Stimulated activated naive B cell treated with anti-CD40 and anti-IgM and Interleukin-4, amounts not matched to agents 10 μg/mL and 1 μg/mL and 100 μg/mL, for 72 hours (primary cell): ENCODE measurements at regions not wholly inside any gene's neighbourhood (a gene's known extent, or its start where the extent isn't known, plus 50 kb on each side); places are given as distances from the start of the nearest gene placed in this dataset.
A peak's percentile ranks its signal among the peaks of the same experiment; 100 is the strongest.
"Not testable (repeated sequence)": the region's sequence is repeated elsewhere in the genome, so short reads cannot be mapped to it uniquely, and the experiment has no call there.

Source experiments
- ATAC-seq, 2 donors: fragments of 150-1000 bp; cut with Tn5 transposase; replicated peaks; 2 replicates each; pipeline ENCODE4 v1.10.0; 2021; ENCODE audit warnings: moderate library complexity in 1 of 2
- DNase-seq: peaks from one replicate; pipeline ENCODE4 v3.0.0; 2021
- H3K27ac Mint-ChIP-seq: one replicate; pipeline ENCODE4 v1.8.0; 2022; ENCODE audit warnings: mild to moderate bottlenecking, mixed read lengths
- H3K27me3 Mint-ChIP-seq, 2 donors: one replicate each; pipeline ENCODE4 v1.8.0; 2022; ENCODE audit warnings: mixed read lengths in 2 of 2
- H3K36me3 Mint-ChIP-seq, 2 donors: one replicate each; pipeline ENCODE4 v1.8.0; 2022; ENCODE audit warnings: mixed read lengths in 2 of 2, mild to moderate bottlenecking in 1 of 2
- H3K4me1 Mint-ChIP-seq, 2 donors: one replicate each; pipeline ENCODE4 v1.8.0; 2022; ENCODE audit warnings: mixed read lengths in 2 of 2, mild to moderate bottlenecking in 1 of 2
- H3K4me3 Mint-ChIP-seq, 2 donors: one replicate each; pipeline ENCODE4 v1.8.0; 2022; ENCODE audit warnings: mild to moderate bottlenecking in 2 of 2, mixed read lengths in 2 of 2, moderate library complexity in 1 of 2
- H3K9me3 Mint-ChIP-seq, 2 donors: one replicate each; pipeline ENCODE4 v1.8.0; 2022; ENCODE audit warnings: mixed read lengths in 2 of 2, mild to moderate bottlenecking in 1 of 2

DNA sequence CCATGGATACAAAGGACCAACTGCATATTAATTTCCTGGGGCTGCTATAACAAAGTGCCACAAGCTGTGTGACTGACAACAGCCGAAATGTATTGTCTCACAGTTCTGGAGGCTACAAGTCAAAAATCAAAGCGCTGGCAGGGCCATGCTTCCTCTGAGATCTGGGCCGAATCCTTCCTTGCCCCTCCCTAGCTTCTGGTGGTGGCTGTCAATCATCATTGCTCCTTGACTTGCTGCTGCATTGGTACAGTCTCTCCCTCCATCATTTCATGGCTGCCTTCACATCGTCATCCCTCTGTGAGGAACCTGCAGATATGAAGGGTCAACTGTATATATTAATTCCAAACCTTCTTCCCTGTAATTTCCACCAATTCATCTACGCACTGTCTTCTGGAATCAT is 118.3 kb downstream of the EXOC5 start:
- ATAC-seq (no peak), DNase-seq (no peak)
- no peaks in the 10 kb centered on the region for H3K9me3 Mint-ChIP-seq
- H3K4me1 Mint-ChIP-seq: no peaks in the 10 kb centered on the region
- no peaks in the 10 kb centered on the region for H3K36me3 Mint-ChIP-seq
- no peak overlapping the region for H3K4me3 Mint-ChIP-seq
- H3K27me3 Mint-ChIP-seq: peaks cover 0 to 2% of the 10 kb centered on the region in 2 donors
- no peak overlapping the region for H3K27ac Mint-ChIP-seq

DNA sequence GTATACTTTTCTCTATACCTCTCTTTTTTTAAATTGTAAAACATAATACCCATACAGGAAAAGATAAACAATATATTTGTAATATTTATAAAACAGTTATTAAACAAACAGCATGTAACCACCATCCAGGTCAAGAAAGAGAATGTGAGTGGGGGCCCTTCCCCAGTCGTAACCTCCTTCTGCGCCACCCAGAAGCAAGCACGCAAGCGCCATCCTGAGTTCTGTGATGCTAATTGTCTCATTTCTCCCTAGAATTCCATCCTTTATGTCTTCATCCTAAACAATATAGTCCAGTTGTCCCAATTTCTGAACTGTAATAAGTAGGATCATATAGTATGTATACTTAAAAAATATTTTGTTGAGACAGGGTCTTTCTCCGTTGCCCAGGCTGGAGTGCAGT is 129.5 kb downstream of the EXOC5 start:
- H3K9me3 Mint-ChIP-seq: peaks cover 5 to 6% of the 10 kb centered on the region in 2 donors
- DNase-seq (no peak), ATAC-seq (no peak)
- no peaks in the 10 kb centered on the region for H3K4me1 Mint-ChIP-seq
- no peak overlapping the region for H3K27ac Mint-ChIP-seq
- H3K36me3 Mint-ChIP-seq: no peaks in the 10 kb centered on the region
- no peak overlapping the region for H3K4me3 Mint-ChIP-seq
- peaks cover 0 to 14% of the 10 kb centered on the region in 2 donors for H3K27me3 Mint-ChIP-seq

DNA sequence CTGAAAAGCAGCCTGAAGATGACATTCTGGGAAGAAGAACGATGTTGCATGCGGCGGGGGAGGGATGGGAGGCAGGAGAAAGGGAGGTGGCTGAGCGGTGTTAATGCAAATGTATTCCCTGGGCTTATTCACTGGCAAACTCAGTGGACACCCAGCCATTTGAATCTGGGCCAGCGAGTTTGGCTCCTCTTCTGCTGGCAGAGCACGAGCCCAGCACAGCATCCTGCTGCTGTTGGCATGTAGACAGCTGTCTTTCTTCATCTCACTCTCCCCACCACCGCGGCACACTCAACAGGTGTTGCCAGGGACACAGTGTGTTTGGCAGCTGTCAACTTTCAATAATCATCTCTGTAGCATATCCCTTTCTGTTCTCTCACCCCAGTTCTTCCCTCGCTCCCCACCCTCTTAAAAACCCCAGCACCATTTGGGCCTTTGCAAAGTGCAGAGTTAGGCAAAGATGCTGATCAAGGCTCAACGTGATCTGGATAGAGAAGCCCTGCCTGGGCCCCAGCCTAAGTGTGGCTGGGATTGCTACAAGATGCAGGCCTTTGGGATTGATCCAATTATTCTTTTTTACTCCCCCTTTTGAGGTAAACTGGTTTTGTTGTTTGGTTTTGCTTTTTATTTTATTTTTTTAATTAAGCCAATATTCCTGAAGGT is 131.9 kb downstream of the EXOC5 start:
- H3K27me3 Mint-ChIP-seq: peaks cover 0 to 6% of the 10 kb centered on the region in 2 donors
- H3K4me3 Mint-ChIP-seq: no peak overlapping the region
- peaks cover 5 to 8% of the 10 kb centered on the region in 2 donors for H3K9me3 Mint-ChIP-seq
- no peak for DNase-seq
- H3K36me3 Mint-ChIP-seq: no peaks in the 10 kb centered on the region
- ATAC-seq: no peak
- no peak overlapping the region for H3K27ac Mint-ChIP-seq
- no peaks in the 10 kb centered on the region for H3K4me1 Mint-ChIP-seq

DNA sequence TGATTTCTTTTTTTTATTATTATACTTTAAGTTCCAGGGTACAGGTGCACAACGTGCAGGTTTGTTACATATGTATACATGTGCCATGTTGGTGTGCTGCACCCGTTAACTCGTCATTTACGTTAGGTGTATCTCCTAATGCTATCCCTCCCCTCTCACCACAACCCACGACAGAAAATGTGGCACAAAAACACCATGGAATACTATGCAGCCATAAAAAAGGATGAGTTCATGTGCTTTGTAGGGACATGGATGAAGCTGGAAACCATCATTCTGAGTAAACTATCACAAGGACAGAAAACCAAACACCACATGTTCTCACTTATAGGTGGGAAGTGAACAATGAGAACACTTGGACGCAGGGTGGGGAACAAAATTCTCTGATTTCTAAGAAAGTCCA is 140.9 kb downstream of the EXOC5 start:
- ATAC-seq, H3K9me3 Mint-ChIP-seq, H3K27ac Mint-ChIP-seq, H3K4me3 Mint-ChIP-seq, H3K27me3 Mint-ChIP-seq, H3K36me3 Mint-ChIP-seq, H3K4me1 Mint-ChIP-seq, DNase-seq: not testable (repeated sequence)

DNA sequence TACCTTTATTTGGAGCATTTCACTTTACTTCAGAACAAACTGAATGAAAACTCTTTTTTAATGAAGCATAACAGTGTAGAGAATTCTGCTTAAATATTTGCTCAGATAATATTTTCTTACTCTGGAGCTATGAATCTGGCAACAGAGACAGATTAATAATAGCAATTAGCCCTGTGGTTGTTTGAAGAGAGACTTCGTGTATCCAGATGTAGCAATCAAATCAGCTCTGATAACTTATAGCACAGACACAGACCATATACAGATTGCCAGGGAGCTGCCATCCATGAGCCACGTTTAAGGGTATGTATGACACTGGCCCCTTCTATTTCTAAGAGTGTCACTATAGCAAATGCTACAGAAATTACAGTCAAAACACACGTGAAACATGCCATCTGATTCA is 146.6 kb downstream of the EXOC5 start:
- Mint-ChIP-seq H3K27ac (no peak overlapping the region), H3K4me3 (no peak overlapping the region), H3K36me3 (no peaks in the 10 kb centered on the region), H3K9me3 (no peaks in the 10 kb centered on the region), H3K27me3 (peaks cover 3 to 4% of the 10 kb centered on the region in 2 donors), H3K4me1 (no peaks in the 10 kb centered on the region)
- DNase-seq (no peak), ATAC-seq (no peak)

DNA sequence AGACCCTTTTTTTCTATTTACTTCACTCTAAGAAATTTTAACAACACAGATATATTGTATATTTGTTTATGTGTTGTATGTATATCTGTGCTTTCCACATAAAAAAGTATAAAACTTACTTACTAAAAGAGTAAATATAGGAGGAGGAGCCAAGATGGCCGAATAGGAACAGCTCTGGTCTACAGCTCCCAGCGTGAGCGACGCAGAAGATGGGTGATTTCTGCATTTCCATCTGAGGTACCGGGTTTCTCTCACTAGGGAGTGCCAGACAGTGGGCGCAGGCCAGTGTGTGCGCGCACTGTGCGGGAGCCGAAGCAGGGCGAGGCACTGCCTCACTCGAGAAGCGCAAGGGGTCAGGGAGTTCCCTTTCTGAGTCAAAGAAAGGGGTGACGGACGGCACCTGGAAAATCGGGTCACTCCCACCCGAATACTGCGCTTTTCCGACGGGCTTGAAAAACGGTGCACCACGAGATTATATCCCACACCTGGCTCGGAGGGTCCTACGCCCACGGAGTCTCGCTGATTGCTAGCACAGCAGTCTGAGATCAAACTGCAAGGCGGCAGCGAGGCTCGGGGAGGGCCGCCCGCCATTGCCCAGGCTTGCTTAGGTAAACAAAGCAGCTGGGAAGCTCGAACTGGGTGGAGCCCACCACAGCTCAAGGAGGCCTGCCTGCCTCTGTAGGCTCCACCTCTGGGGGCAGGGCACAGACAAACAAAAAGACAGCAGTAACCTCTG is 156.5 kb downstream of the EXOC5 start:
- H3K4me3 Mint-ChIP-seq, H3K27me3 Mint-ChIP-seq, H3K27ac Mint-ChIP-seq, H3K4me1 Mint-ChIP-seq, DNase-seq, ATAC-seq, H3K36me3 Mint-ChIP-seq: not testable (repeated sequence)
- H3K9me3 Mint-ChIP-seq: peaks cover 3 to 14% of the 10 kb centered on the region in 2 donors

DNA sequence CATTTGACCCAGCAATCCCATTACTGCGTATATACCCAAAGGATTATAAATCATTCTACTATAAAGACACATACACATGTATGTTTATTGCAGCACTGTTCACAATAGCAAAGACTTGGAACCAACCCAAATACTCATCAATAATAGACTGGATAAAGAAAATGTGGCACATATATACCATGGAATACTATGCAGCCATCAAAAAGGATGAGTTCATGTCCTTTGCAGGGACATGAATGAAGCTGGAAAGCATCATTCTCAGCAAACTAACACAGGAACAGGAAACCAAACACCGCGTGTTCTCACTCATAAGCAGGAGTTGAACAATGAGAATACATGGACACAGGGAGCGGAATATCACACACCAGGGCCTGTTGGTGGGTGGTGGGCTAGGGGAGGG is 158.3 kb downstream of the EXOC5 start:
- Mint-ChIP-seq H3K9me3 (peaks cover 3 to 15% of the 10 kb centered on the region in 2 donors), H3K27ac (peak overlapping the region; percentile 34)
- not testable (repeated sequence) for H3K27me3 Mint-ChIP-seq, H3K36me3 Mint-ChIP-seq, ATAC-seq, H3K4me1 Mint-ChIP-seq, DNase-seq, H3K4me3 Mint-ChIP-seq

DNA sequence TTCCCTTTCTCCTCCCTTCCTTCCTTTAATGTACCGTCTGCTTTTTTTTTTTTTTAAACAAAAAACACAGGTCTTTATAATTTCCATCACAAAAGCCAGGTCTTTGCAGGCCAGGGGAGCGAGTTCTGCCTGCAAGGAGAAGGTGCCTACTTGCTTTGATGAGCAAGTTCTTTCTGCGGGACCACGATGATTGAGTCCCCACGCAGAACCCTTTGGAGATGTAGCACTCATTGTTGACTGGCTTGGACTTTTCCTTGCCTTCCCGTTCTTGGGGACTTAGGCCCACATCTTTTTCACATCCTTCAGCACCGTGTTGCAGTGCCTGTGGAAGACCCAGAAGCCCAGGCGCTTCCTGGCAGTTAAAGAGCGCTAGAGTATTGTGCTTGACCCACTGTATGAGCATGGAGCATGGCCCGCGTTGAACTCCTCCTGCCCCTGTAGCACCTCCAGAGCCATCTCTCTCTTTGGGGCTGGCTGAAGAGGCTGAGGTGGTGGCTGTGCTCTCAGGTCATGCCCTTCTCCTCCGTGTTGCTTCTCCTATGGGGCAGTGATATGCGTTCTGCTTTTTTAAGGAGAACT is 177.6 kb downstream of the EXOC5 start:
- H3K27ac Mint-ChIP-seq: no peak overlapping the region
- H3K4me1 Mint-ChIP-seq: no peaks in the 10 kb centered on the region
- H3K36me3 Mint-ChIP-seq: no peaks in the 10 kb centered on the region
- peaks cover 0 to 5% of the 10 kb centered on the region in 2 donors for H3K9me3 Mint-ChIP-seq
- no peak overlapping the region for H3K4me3 Mint-ChIP-seq
- H3K27me3 Mint-ChIP-seq: no peaks in the 10 kb centered on the region
- ATAC-seq (no peak), DNase-seq (no peak)

DNA sequence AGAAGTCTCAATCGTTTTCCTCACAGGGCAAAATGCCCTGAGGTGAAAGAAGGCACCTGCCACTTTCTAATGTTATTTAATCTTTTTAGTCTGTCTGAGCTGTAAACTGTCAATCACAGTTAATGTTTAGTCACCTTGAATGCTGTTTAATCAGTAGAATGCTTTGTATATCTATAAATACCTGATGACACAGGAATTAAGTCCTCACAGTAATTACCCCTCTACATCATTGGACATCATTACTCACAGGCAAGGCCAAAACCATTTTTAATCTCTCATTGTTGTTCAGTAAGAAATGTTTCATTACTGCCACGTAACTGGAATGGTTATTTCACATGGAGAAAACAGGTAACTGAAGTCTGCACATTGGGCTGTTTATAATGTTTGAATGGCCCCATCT is 178.8 kb downstream of the EXOC5 start:
- H3K4me1 Mint-ChIP-seq: no peaks in the 10 kb centered on the region
- peaks cover 0 to 2% of the 10 kb centered on the region in 2 donors for H3K9me3 Mint-ChIP-seq

DNA sequence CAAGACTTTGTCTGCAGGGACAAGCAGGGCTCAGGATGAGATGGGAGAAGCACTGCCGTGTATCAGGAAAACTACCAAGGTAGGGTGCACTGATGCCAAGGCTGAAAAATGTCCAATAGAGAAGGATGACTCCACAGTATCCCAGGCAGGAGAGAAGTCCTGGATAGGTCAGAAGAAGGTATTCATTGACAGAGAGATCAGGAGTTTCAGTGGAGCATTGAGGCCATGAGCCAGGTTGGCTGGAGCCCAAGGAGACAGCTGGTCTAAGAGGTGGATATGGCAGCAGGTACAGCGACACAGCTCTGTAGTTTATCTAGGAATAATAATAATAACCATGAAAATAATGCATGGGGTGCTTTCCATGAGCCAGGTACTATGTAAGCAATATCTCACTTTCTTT is 180.9 kb downstream of the EXOC5 start:
- no peak overlapping the region for H3K4me3 Mint-ChIP-seq
- ATAC-seq (no peak), DNase-seq (no peak)
- H3K27me3 Mint-ChIP-seq: peaks cover 2 to 12% of the 10 kb centered on the region in 2 donors
- no peak overlapping the region for H3K27ac Mint-ChIP-seq
- peaks cover 0 to 1% of the 10 kb centered on the region in 2 donors for H3K9me3 Mint-ChIP-seq
- H3K36me3 Mint-ChIP-seq: peaks cover 0 to under 1% of the 10 kb centered on the region in 2 donors
- H3K4me1 Mint-ChIP-seq: no peaks in the 10 kb centered on the region

More for the DNA sequence above, 178.8 kb downstream of the EXOC5 start:
- H3K4me3 Mint-ChIP-seq: no peak overlapping the region
- ATAC-seq (no peak), DNase-seq (no peak)
- no peak overlapping the region for H3K27ac Mint-ChIP-seq
- peaks cover 0 to 5% of the 10 kb centered on the region in 2 donors for H3K27me3 Mint-ChIP-seq
- H3K36me3 Mint-ChIP-seq: no peaks in the 10 kb centered on the region

DNA sequence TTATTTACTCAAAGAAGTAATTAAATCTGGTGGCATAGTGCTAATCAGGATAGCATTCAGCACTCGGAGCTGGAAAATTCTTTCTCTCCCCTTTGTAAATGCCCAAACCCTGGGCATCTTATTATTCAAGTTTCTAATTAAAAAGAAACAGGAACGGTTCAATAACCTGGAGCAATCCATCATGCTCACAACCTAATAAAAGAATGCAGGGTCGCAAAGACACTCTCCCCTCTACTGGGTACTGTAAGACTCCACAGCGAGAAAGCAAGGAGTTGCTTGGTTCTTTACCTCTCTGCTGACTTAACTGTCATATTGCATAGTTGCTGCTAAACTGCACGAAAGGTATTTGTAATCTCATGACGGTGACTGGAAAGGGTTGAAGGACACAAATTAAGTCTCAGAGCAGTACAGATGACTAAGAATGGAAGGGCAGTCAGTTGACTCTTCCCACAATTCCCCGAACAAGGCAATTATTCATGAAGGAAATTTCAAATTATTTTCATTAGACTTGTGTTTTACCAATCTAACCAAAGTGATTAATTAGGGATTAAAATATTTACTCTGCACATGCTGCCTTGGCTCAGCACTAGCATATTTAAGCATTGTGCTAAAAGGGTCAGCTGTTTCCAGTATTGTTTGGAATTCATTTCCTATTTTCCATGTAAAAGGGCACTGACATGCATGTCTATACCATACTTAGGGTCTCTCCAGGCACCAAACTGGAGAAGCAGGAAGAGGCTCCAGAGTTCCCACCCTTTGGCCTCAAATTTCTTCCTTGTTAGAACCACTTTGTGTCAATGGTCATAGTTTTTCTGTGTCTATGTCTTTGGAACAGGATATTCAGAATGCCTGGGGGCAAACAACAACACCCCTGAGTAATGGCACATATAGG is 182.2 kb downstream of the EXOC5 start:
- H3K4me3 Mint-ChIP-seq: no peak overlapping the region
- H3K9me3 Mint-ChIP-seq: peaks cover 0 to 3% of the 10 kb centered on the region in 2 donors
- H3K27me3 Mint-ChIP-seq: peaks cover 5 to 21% of the 10 kb centered on the region in 2 donors
- ATAC-seq (no peak), DNase-seq (no peak)
- peaks cover 0 to 3% of the 10 kb centered on the region in 2 donors for H3K36me3 Mint-ChIP-seq
- H3K4me1 Mint-ChIP-seq: no peaks in the 10 kb centered on the region
- H3K27ac Mint-ChIP-seq: no peak overlapping the region

DNA sequence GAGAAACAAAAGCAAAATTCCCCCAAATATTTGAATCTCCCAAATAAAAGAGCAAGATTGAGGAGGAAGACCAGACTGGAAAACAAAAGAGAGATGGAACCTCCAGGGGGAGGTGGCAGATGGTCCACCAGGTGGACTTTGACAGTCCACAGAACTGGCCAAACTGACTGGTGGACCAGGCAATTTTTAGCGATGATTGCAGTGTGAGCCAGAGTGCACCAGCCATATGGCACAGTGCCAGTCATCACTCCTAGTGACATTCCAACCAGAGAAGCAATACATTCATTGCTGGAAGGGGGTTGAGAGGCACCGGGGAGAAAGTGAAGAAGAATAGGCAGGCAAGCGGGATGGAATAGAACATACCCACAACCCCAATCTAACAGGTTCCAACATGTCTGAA is 182.9 kb downstream of the EXOC5 start:
- DNase-seq: no peak
- no peak for ATAC-seq
- peaks cover 0 to 3% of the 10 kb centered on the region in 2 donors for H3K9me3 Mint-ChIP-seq
- peaks cover 5 to 22% of the 10 kb centered on the region in 2 donors for H3K27me3 Mint-ChIP-seq
- no peak overlapping the region for H3K4me3 Mint-ChIP-seq
- no peaks in the 10 kb centered on the region for H3K4me1 Mint-ChIP-seq
- H3K36me3 Mint-ChIP-seq: peaks cover 0 to 3% of the 10 kb centered on the region in 2 donors
- no peak overlapping the region for H3K27ac Mint-ChIP-seq

DNA sequence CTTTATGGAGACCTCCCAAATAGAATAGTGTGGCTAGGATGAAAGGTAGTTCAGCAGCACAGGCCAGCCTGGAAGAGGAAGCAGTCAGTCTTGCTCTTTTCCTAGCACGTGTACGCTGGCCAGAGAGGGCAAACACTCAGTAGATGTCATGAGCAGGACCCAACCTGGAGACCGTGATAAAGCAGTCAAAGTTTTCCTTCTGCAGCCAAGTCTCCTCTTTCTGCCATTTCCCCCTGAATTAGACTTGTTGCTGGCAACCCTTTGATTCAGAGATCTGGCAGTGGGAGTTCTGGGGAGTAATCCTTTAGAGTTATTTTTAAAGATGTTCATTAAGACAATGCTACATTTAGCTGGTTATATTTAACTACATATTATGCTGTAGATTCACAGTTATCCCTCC is 183.7 kb downstream of the EXOC5 start:
- Mint-ChIP-seq H3K27ac (no peak overlapping the region), H3K9me3 (peaks cover 0 to 3% of the 10 kb centered on the region in 2 donors), H3K4me1 (no peaks in the 10 kb centered on the region), H3K27me3 (peaks cover 5 to 22% of the 10 kb centered on the region in 2 donors), H3K4me3 (no peak overlapping the region), H3K36me3 (peaks cover 0 to 3% of the 10 kb centered on the region in 2 donors)
- no peak for DNase-seq
- ATAC-seq: no peak

DNA sequence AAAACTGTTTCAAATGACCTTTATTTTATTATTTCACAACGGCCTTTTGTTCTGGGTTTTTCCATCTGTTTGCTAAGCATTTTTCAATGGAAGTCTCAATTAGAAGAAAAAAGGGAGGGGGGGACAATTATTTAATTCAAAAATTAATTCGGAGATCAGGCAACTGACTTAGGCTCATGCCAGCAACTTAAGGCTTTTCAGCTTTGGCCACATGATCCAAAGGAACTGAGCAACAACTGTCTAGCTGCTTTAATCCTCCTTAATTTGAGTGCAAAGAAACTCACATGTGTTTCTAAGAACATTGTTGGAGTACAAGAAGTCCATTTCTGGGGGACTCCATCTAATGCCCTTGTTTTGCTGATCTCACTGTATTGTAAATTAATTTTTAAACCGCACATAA is 188.0 kb downstream of the EXOC5 start:
- no peaks in the 10 kb centered on the region for H3K4me1 Mint-ChIP-seq
- H3K36me3 Mint-ChIP-seq: peaks cover 0 to 3% of the 10 kb centered on the region in 2 donors
- peaks cover 5 to 20% of the 10 kb centered on the region in 2 donors for H3K27me3 Mint-ChIP-seq
- no peak overlapping the region for H3K27ac Mint-ChIP-seq
- peaks cover 0 to 3% of the 10 kb centered on the region in 2 donors for H3K9me3 Mint-ChIP-seq
- no peak for DNase-seq
- H3K4me3 Mint-ChIP-seq: no peak overlapping the region
- ATAC-seq: no peak
